IMR-90 (cell line): ENCODE measurements at regions not wholly inside any gene's neighbourhood (a gene's known extent, or its start where the extent isn't known, plus 50 kb on each side); places are given as distances from the start of the nearest gene placed in this dataset.

ENCODE experiments used
- ATAC-seq: fragments of 200-7000 bp; cut with Tn5 transposase; 2 replicates; pipeline ENCODE4 v1.9.1; 2020; ENCODE audit warnings: low read depth, mild to moderate bottlenecking, moderate library complexity
- BruUV-seq: library from RNA; stranded (reverse); fragments of 400-500 nt; replicated peaks from 2 replicates; lab custom pipeline; 2021; lab: Mats Ljungman, UMichigan
- CTCF ChIA-PET: fragments of 300-600 bp; formaldehyde crosslinking; extraction: SDS; loops from one replicate; lab custom pipeline; 2021; ENCODE audit warnings: antibody characterized with exemption; lab: Yijun Ruan, JAX
- POLR2A ChIA-PET: fragments of 300-600 bp; sonication (Branson Sonifier 250); formaldehyde crosslinking; loops from one replicate; lab custom pipeline; 2022; ENCODE audit warnings: antibody characterized with exemption; ENCODE audit not compliant: unreplicated experiment; lab: Charles Lee
- DNase-seq: peaks from one replicate; pipeline ENCODE4 v3.0.0; 2013
- H2AFZ ChIP-seq: replicated peaks from 2 replicates; pipeline ENCODE3; 2013; ENCODE audit warnings: low read length, mild to moderate bottlenecking; ENCODE audit not compliant: poor library complexity
- H2AK5ac ChIP-seq: 2 replicates; pipeline ENCODE4 v1.6.1; 2013; ENCODE audit warnings: low read depth, low read length, inconsistent platforms
- H2AK9ac ChIP-seq: replicated peaks from 2 replicates; pipeline ENCODE3; 2013; ENCODE audit warnings: mild to moderate bottlenecking, low read depth, low read length, moderate library complexity; ENCODE audit not compliant: poor library complexity
- H2BK120ac ChIP-seq: 2 replicates; pipeline ENCODE4 v1.6.1; 2013; ENCODE audit warnings: low read depth, low read length, inconsistent platforms
- H2BK15ac ChIP-seq: 3 replicates; pipeline ENCODE4 v1.6.1; 2013; ENCODE audit warnings: low read depth, low read length, inconsistent platforms
- H2BK20ac ChIP-seq: 2 replicates; pipeline ENCODE4 v1.6.1; 2013; ENCODE audit warnings: low read depth, mild to moderate bottlenecking, inconsistent platforms, low read length, moderate library complexity
- H2BK5ac ChIP-seq: 2 replicates; pipeline ENCODE4 v1.6.1; 2013; ENCODE audit warnings: mild to moderate bottlenecking, low read depth, low read length, inconsistent platforms; ENCODE audit not compliant: poor library complexity, severe bottlenecking
- H3K14ac ChIP-seq: replicated peaks from 2 replicates; pipeline ENCODE4 v1.6.1; 2013; ENCODE audit warnings: low read depth, low read length, inconsistent platforms
- H3K18ac ChIP-seq: 2 replicates; pipeline ENCODE4 v1.6.1; 2013; ENCODE audit warnings: low read depth, low read length, control low read depth
- H3K23ac ChIP-seq: 2 replicates; pipeline ENCODE4 v1.6.1; 2013; ENCODE audit warnings: low read depth, low read length, inconsistent platforms
- H3K27ac ChIP-seq: 2 replicates; pipeline ENCODE4 v1.5.1; 2013; ENCODE audit warnings: mild to moderate bottlenecking, control low read depth, low read length; ENCODE audit not compliant: insufficient read depth
- H3K27me3 ChIP-seq: 2 replicates; pipeline ENCODE4 v1.6.1; 2013; ENCODE audit warnings: low read length; ENCODE audit not compliant: control insufficient read depth, insufficient read depth
- H3K36me3 ChIP-seq: 2 replicates; pipeline ENCODE4 v1.6.1; 2013; ENCODE audit warnings: low read length, mixed read lengths; ENCODE audit not compliant: control insufficient read depth, insufficient read depth
- H3K4ac ChIP-seq: 2 replicates; pipeline ENCODE4 v1.6.1; 2013; ENCODE audit warnings: low read depth, low read length, inconsistent platforms
- H3K4me1 ChIP-seq: 2 replicates; pipeline ENCODE4 v1.6.1; 2013; ENCODE audit warnings: low read length, mixed read lengths; ENCODE audit not compliant: control insufficient read depth, insufficient read depth
- H3K4me2 ChIP-seq: 2 replicates; pipeline ENCODE4 v1.6.1; 2013; ENCODE audit warnings: low read depth, mild to moderate bottlenecking, control low read depth, low read length, moderate library complexity
- H3K4me3 ChIP-seq: 2 replicates; pipeline ENCODE4 v1.5.1; 2013; ENCODE audit warnings: low read depth, mild to moderate bottlenecking, control low read depth, low read length, moderate library complexity; ENCODE audit not compliant: insufficient read depth
- H3K56ac ChIP-seq: 2 replicates; pipeline ENCODE4 v1.6.1; 2013; ENCODE audit warnings: low read length, inconsistent platforms; ENCODE audit not compliant: insufficient read depth; ENCODE audit errors: extremely low read depth
- H3K79me1 ChIP-seq, 2 experiments: 2 replicates each; pipeline ENCODE4 v1.6.1; 2013; ENCODE audit warnings: low read length in 2 of 2, inconsistent platforms in 1 of 2, low read depth in 1 of 2
- H3K9ac ChIP-seq: 2 replicates; pipeline ENCODE4 v1.6.1; 2013; ENCODE audit warnings: low read depth, low read length, control low read depth
- H3K9me1 ChIP-seq: 2 replicates; pipeline ENCODE4 v1.6.1; 2013; ENCODE audit warnings: low read length, inconsistent platforms; ENCODE audit not compliant: insufficient read depth
- H3K9me3 ChIP-seq: 2 replicates; pipeline ENCODE4 v1.6.1; 2013; ENCODE audit warnings: low read length; ENCODE audit not compliant: control insufficient read depth, insufficient read depth
- H4K20me1 ChIP-seq: 2 replicates; pipeline ENCODE4 v1.6.1; 2013; ENCODE audit warnings: low read length, inconsistent platforms; ENCODE audit not compliant: insufficient read depth
- H4K5ac ChIP-seq: 2 replicates; pipeline ENCODE4 v1.6.1; 2013; ENCODE audit warnings: mild to moderate bottlenecking, low read depth, low read length, control low read depth
- H4K8ac ChIP-seq, 2 experiments: 2 replicates each; pipeline ENCODE4 v1.6.1; 2013; ENCODE audit warnings: low read depth in 2 of 2, low read length in 2 of 2, control low read depth in 1 of 2, inconsistent platforms in 1 of 2
- H4K91ac ChIP-seq: 2 replicates; pipeline ENCODE4 v1.6.1; 2013; ENCODE audit warnings: low read depth, low read length, inconsistent platforms; ENCODE audit not compliant: insufficient read depth
- MAFK ChIP-seq: IDR thresholded peaks from 2 replicates; pipeline ENCODE4 v1.6.1; 2012; ENCODE audit warnings: low read depth, low read length, improper control_type of control experiment
- NFE2L2 ChIP-seq: fragments of 150-350 bp; IDR thresholded peaks from 2 replicates; pipeline ENCODE4 v1.6.1; 2016; ENCODE audit warnings: low read depth, mild to moderate bottlenecking, low read length
- WGBS, 2 experiments: methylation state at CpG; one replicate each; pipeline versions ENCODE4 v1.1.5 to v1.1.7; 2013; ENCODE audit warnings: missing lambda C conversion rate in 2 of 2; ENCODE audit not compliant: insufficient read length in 1 of 2; ENCODE audit errors: extremely low coverage in 2 of 2; 5-methylcytosine and 5-hydroxymethylcytosine counted together
- dilution Hi-C: fragments of 300-500 bp; cut with HindIII; formaldehyde crosslinking; loops from one replicate; pipeline ENCODE4 v1.14.3; 2018; ENCODE audit warnings: low sequenced_read_pairs; ENCODE audit not compliant: unreplicated experiment
- in situ Hi-C: fragments of 300-500 bp; cut with MboI; formaldehyde crosslinking; loops from 3 replicates; pipeline ENCODE4 v1.14.3; 2019; ENCODE audit warnings: low sequenced_read_pairs, inconsistent platforms, mixed read lengths
- intact Hi-C: fragments of 100-400 bp; cut with micrococcal nuclease; formaldehyde crosslinking; loops from 2 replicates; pipeline ENCODE4 v1.10.0; 2022

DNA sequence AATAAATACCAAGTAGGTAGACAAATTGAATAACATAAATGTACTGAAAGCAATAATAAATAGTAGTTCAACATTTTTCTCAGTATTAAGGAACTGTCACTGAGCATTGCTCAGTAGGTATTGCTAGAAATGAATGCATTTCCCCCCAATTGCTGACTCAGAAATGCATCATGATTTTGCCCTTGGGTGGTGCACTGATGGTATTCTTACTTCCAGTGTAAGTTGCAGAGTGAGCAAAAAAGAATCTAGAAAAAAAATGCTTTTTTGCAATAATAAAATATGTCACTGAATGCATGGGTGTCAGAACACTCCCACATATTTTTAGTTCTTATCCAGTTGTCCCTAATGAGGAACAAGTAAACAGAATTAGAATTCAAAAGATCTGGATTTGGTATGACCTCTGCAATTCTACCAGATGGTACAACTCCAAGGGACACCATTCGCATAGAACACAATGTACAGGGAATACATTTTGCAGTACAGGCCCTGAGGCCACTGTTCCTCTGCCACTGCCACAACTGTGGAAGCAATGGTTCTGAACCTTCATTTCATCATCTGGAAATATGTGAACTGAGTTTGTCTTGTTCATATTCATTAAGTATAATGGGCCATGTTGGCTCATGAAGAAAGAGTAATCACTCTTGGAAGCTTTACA is 78.0 kb downstream of the ATP6V1G3 start:
- Histone ChIP-seq H3K4me2 (no peak overlapping the region), H3K4me3 (no peak overlapping the region), H3K4ac (0 out of 2 replicates have a peak overlapping the region, but pooled peaks have one; percentile 42), H2AK5ac (no peak overlapping the region), H3K9me3 (no peaks in the 10 kb centered on the region), H3K79me1 (no peaks in the 10 kb centered on the region), H4K91ac (no peak overlapping the region), H2AFZ (no peak overlapping the region), H2AK9ac (no peak overlapping the region), H3K56ac (no peak overlapping the region), H4K20me1 (no peaks in the 10 kb centered on the region), H4K5ac (no peak overlapping the region), H2BK20ac (0 out of 2 replicates have a peak overlapping the region, but pooled peaks have one; percentile 23), H3K27ac (no peak overlapping the region), H3K14ac (no peak overlapping the region), H2BK15ac (no peak overlapping the region), H2BK120ac (peak overlapping the region; percentile 50), H3K4me1 (peaks cover 2% of the 10 kb centered on the region), H3K9ac (no peak overlapping the region), H3K36me3 (no peaks in the 10 kb centered on the region), H2BK5ac (peak overlapping the region; percentile 34), H4K8ac (peak overlapping the region in 1 of 2 experiments; percentile 29; a peak in 1 of 4 replicates), H3K27me3 (no peaks in the 10 kb centered on the region), H3K18ac (no peak overlapping the region), H3K9me1 (peaks cover 3% of the 10 kb centered on the region; the same call in 1 of the 2 replicates), H3K23ac (no peak overlapping the region)
- intact Hi-C loops (loop anchor here (10.0 kb wide), 1 partner anchor 1092 kb away; no protein-coding TSS in a partner anchor), dilution Hi-C loops (no loop called here), in situ Hi-C loops (loop anchor here (10.0 to 25.0 kb wide), 5 partner anchors 222 to 938 kb away; partner anchors contain the start of gene LHX9)
- BruUV-seq: no TSS peak
- ATAC-seq (peak; percentile 60; the same call in 1 of the 2 replicates), DNase-seq (peak; percentile 55)
- peak; percentile 88 for TF ChIP-seq MAFK
- no peak for TF ChIP-seq NFE2L2
- ChIA-PET POLR2A (no interaction called here), CTCF (no interaction called here)
- no CpG with 5 or more reads among the region's 1 CpG for whole genome bisulfite sequencing, 2 experiments
